ENCODE measurements at regions not wholly inside any gene's neighbourhood (a gene's known extent, or its start where the extent isn't known, plus 50 kb on each side); places are given as distances from the start of the nearest gene placed in this dataset.
A peak's percentile ranks its signal among the peaks of the same experiment; 100 is the strongest.
"Not testable (repeated sequence)": the region's sequence is repeated elsewhere in the genome, so short reads cannot be mapped to it uniquely, and the experiment has no call there.

GRCh38 chr17:14454746-14455145 is 153.9 kb downstream of the HS3ST3B1 start:
- no peak for DNase-seq

DNA sequence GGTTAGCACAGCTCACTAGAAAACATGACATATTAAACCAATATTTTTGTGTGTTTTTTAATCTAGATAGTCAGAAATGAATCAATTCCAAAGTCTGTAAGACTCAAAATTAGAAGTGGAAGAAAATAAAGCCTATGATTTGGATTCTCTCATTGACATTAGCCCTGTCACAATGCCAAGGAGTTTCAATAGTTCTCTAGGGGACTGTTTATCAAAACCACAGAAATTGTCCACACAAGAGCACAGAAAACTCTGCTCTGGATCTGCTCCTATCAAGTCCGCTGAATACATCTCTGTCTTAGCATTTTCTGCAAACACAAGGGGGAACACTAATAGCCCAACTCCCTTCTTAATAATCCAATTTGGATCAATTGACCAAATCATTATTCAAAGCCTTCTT is 152.0 kb downstream of the HS3ST3B1 start:
- DNase-seq, result no peak

DNA sequence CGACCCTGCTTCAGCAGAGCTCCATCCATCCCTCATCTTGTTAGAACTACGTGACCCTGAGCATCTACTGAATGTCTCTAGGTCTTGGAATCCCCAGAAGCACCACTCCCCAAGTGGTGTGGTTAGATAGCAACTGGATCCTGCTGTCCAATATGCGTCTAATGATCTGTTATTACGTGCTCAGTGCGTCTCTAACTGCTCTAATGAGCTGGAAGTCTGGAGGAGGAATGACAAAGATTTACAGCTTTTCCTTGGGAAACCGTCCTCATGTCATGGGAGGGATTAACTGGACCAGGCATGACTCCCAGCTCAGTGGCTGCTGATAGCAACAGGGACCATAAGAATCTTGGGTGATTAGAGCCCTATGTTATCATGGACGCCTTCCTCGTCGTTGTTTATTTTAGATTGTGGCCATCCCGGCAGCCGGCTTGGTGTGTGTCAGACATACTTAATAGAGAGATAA is 150.9 kb downstream of the HS3ST3B1 start:
- DNase-seq, result no peak

- DNase-seq, result no peak
These were observed 147.9 kb downstream of the HS3ST3B1 start for GRCh38 chr17:14448818-14449217.

GRCh38 chr17:14446825-14447224 is 145.9 kb downstream of the HS3ST3B1 start:
- DNase-seq, result no peak

DNA sequence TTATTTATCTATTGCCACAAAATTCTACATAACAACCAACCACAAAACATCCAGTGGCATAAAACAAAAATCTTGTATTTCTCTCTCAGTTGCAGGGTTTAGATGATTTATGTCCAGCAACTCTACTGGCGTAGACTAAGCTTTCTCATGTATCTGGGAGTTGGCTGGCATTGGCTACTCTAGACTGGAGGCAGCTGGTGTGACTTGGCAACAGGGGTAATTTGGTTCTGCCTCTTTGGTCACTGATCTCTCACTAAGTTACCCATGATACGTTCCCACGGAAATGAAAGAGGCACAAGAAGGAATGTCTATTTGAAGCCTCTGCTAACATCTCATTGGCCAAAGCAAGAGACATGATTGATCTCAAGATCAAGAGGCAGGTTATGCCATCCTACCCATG is 144.0 kb downstream of the HS3ST3B1 start:
- no peak for DNase-seq

GRCh38 chr17:14442798-14443528 is 142.1 kb downstream of the HS3ST3B1 start:
- no peak for DNase-seq

DNA sequence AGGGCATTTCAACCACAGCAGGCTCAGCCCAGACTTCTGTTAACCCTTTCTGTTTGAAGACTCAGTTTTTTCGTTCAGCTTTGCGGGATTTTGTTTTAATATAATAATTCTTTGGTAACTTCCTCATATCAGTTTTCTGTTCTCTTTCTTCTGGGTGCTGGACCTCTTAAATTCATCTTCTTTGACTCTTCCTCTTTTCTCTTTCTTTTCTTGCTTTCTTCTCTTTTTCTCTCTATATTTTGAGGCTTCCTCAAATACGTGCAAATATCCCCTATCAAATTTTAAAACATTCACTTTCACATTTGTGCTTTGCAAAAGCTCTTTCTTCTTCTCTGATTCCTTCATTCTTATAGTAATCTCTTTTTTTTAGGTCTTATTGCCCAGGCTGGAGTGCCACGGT is 136.3 kb downstream of the HS3ST3B1 start:
- DNase-seq, result no peak

- no peak for DNase-seq
These were observed 135.4 kb downstream of the HS3ST3B1 start for GRCh38 chr17:14436266-14436665.

GRCh38 chr17:14434506-14434905 is 133.6 kb downstream of the HS3ST3B1 start:
- DNase-seq, result no peak

DNA sequence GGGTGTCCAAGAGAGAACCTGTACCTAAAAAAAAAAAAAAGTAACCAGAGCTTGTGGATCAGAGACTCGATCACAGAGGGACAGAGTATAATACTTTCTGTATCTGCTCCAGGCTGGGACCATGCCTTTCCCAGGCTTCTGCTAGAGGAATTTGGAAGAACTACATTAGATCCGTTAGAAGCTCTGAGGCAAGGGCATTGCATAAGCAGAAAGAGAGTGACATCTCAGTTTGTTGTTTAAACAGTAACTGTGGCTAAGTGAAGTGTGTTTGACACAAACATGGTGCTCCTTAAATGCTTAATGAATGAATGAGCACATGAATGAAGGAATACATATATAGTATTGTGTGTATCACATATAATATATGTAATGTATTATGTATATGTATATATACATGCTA is 131.2 kb downstream of the HS3ST3B1 start:
- DNase-seq, result no peak

GRCh38 chr17:14429084-14429483 is 128.2 kb downstream of the HS3ST3B1 start:
- DNase-seq, result no peak

DNA sequence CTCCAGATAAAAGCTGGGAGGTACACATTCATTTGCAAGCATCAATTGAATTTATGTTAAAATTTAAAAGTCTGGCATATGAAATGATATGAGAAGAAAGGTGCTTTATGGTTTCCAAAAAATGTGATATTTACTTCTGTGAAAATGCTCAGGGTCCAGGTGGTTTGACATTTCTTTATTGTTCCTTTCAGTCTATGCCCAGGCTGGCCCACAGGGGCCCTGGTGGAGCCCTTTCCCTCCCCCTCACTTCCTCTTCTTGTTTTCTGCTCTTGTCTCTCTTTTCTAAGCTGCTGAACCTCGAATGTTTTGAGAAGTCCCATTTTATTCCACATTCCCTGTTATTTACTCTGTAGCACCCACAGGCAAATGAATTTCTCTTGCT is 127.8 kb downstream of the HS3ST3B1 start:
- DNase-seq, result peak; percentile 45

DNA sequence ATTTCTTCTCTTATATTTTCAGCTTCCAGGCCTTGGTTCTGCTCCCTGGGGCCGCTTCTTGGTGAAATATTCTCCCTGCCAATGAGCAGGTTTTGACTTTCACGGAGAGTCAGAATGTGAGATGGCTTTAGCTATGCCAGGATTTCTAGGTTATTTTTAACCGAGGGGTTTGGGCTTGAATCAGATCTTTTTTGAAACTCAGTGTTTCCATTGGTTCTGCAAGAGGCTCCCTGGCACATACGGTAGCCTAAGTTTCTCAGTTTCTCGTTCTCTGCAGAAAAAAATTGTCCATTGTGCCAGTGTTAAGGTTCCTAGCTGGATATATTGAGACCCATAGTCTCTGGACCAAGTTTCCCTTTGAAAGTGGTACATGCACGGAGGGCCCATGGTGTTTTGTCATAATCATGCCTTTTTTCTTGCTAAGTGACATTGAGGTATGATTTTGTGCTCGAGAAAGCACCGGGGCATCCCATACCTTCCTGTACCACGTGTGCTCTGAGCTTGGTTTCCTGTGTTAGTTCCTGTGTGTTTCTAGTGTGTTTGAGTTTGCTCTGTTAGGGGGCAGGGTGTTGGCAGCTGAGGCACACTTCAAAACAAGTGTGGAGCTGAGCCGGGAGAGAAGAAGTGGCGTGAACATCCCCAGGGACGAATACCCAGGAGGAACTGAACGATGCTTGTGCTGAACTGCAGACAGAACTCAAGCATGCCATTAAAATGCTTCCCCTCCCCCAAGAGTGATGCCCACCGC is 127.2 kb downstream of the HS3ST3B1 start:
- DNase-seq, result peak; percentile 75

GRCh38 chr17:14423156-14423555 is 122.3 kb downstream of the HS3ST3B1 start:
- not testable (repeated sequence) for DNase-seq

- no peak for DNase-seq
These were observed 116.5 kb downstream of the HS3ST3B1 start for GRCh38 chr17:14417336-14417735.

DNA sequence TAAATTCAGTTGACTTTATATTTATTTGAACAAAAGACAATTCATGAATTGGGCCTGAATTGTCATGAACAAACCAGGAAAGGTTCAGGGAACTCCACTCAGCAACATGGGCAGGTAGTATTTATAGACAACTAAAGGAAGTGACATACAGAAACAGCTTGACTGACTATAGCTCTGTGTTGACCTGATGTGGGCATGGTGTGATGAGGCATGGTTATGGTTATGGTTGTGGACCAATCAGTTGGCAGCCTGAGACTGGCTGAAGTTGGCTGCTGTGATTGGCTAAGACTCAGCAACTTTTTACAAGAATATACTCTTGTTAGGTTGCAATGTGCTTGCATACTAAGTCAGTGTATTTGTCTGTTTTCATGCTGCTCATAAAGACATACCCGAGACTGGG is 108.4 kb downstream of the HS3ST3B1 start:
- DNase-seq, result no peak

DNA sequence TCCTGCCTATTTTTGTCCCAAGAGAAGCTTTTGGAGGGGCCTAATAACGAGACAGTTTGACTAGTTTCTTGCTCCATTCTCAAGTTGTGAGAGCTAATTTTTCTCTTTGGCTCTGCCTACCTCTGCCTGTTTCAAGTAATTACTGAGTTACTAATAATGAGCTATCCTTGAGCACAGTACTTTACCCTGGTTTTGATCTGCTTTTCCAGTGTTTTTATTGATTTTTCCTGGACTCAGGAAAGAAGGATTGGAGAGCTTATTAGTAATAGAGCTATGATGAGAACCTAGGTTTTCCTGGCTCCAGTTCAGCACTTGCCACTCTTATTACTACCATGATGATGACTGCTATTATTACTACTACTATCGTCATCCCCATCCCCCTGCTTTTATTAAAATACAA is 106.7 kb downstream of the HS3ST3B1 start:
- DNase-seq, result no peak

- no peak for DNase-seq
These were observed 104.3 kb downstream of the HS3ST3B1 start for GRCh38 chr17:14405189-14405588.

All from CD4-positive, alpha-beta T cell treated with Interleukin-17A for 1 hour (primary cell).